Keratinocyte (primary cell): ENCODE measurements at regions not wholly inside any gene's neighbourhood (a gene's known extent, or its start where the extent isn't known, plus 50 kb on each side); places are given as distances from the start of the nearest gene placed in this dataset.

ENCODE experiments used
- DNase-seq: peaks from one replicate; pipeline ENCODE4 v3.0.0-alpha.2; 2011; ENCODE audit warnings: low read depth, missing footprints, low spot score
- FAIRE-seq: peaks from 2 replicates; lab custom pipeline; 2011; peaks lifted over from hg19 to GRCh38; lab: Jason Lieb, UNC
- H2AFZ ChIP-seq: 2 replicates; pipeline ENCODE4 v1.6.0; 2012; ENCODE audit warnings: low read length, control low read depth, inconsistent platforms; ENCODE audit not compliant: control insufficient read depth
- H3K27ac ChIP-seq: 2 replicates; pipeline ENCODE4 v1.5.1; 2011; ENCODE audit warnings: low read length; ENCODE audit not compliant: control insufficient read depth, insufficient read depth
- H3K27me3 ChIP-seq: 3 replicates; pipeline ENCODE4 v1.6.0; 2011; ENCODE audit warnings: low read length; ENCODE audit not compliant: control insufficient read depth, insufficient read depth; ENCODE audit errors: extremely low read depth
- H3K36me3 ChIP-seq, 2 experiments: 2 replicates in 1 of 2; 3 replicates in 1 of 2; pipeline ENCODE4 v1.5.1; 2011; ENCODE audit warnings: low read length in 2 of 2, mild to moderate bottlenecking in 1 of 2; ENCODE audit not compliant: control insufficient read depth in 2 of 2, insufficient read depth in 2 of 2; ENCODE audit errors: extremely low read depth in 1 of 2
- H3K4me1 ChIP-seq: 3 replicates; pipeline ENCODE4 v1.5.1; 2011; ENCODE audit warnings: low read length; ENCODE audit not compliant: control insufficient read depth, insufficient read depth; ENCODE audit errors: extremely low read depth
- H3K4me2 ChIP-seq: 3 replicates; pipeline ENCODE4 v1.6.0; 2011; ENCODE audit warnings: low read depth, low read length; ENCODE audit not compliant: control insufficient read depth, insufficient read depth; ENCODE audit errors: extremely low read depth
- H3K4me3 ChIP-seq, 3 experiments: fragments of 200-600 bp in 1 of 3; sonication (generic) in 1 of 3; 2 replicates in 2 of 3; 3 replicates in 1 of 3; pipeline ENCODE4 v1.5.1; 2011 to 2016; ENCODE audit warnings: low read length in 3 of 3, mild to moderate bottlenecking in 3 of 3, control low read depth in 2 of 3, inconsistent platforms in 1 of 3, low read depth in 1 of 3, mixed read lengths in 1 of 3, mixed run types in 1 of 3, moderate library complexity in 1 of 3; ENCODE audit not compliant: control insufficient read depth in 2 of 3, insufficient read depth in 2 of 3; ENCODE audit errors: extremely low read depth in 1 of 3
- H3K79me2 ChIP-seq: 2 replicates; pipeline ENCODE4 v1.6.0; 2012; ENCODE audit warnings: low read length; ENCODE audit not compliant: control insufficient read depth, insufficient read depth
- H3K9ac ChIP-seq: 3 replicates; pipeline ENCODE4 v1.6.0; 2011; ENCODE audit warnings: low read length; ENCODE audit not compliant: control insufficient read depth, insufficient read depth; ENCODE audit errors: extremely low read depth
- H3K9me1 ChIP-seq: 3 replicates; pipeline ENCODE4 v1.6.0; 2011; ENCODE audit warnings: low read length; ENCODE audit not compliant: control insufficient read depth, insufficient read depth; ENCODE audit errors: extremely low read depth
- H3K9me3 ChIP-seq: 2 replicates; pipeline ENCODE4 v1.5.1; 2012; ENCODE audit warnings: low read depth, low read length; ENCODE audit not compliant: control insufficient read depth
- H4K20me1 ChIP-seq: 3 replicates; pipeline ENCODE4 v1.6.0; 2011; ENCODE audit warnings: low read length; ENCODE audit not compliant: control insufficient read depth, insufficient read depth; ENCODE audit errors: extremely low read depth
- CTCF ChIP-seq, 3 experiments: IDR thresholded peaks in 1 of 3; conservative IDR thresholded peaks in 1 of 3; optimal IDR thresholded peaks in 1 of 3; 2 replicates in 2 of 3; 3 replicates in 1 of 3; pipeline versions ENCODE3 to v1.5.1; 2011; ENCODE audit warnings: low read length in 3 of 3, mild to moderate bottlenecking in 3 of 3, moderate library complexity in 2 of 3, control low read depth in 1 of 3, inconsistent platforms in 1 of 3; ENCODE audit not compliant: insufficient read depth in 2 of 3; ENCODE audit errors: extremely low read depth in 1 of 3
- EZH2 ChIP-seq: IDR thresholded peaks from one replicate; pipeline ENCODE4 v1.6.1; 2012; ENCODE audit warnings: inconsistent platforms, mild to moderate bottlenecking, low read length, moderate library complexity
- dilution Hi-C: fragments of 300-500 bp; cut with MboI; formaldehyde crosslinking; loops from one replicate; pipeline ENCODE4 v1.7.0; 2020; ENCODE audit warnings: low sequenced_read_pairs; ENCODE audit not compliant: extremely low pct_ligation_motif_present

- H3K4me1 ChIP-seq, result no peaks in the 10 kb centered on the region
- H3K4me3 ChIP-seq, result no peak overlapping the region
- no peak for DNase-seq
- dilution Hi-C loops, result no loop called here
- H3K9me3 ChIP-seq, result no peaks in the 10 kb centered on the region
- H3K9me1 ChIP-seq, result no peaks in the 10 kb centered on the region
- H3K79me2 ChIP-seq, result no peaks in the 10 kb centered on the region
- TF ChIP-seq EZH2, result no peak
- TF ChIP-seq CTCF (optimal IDR thresholded peaks at IDR 0.05 in 1 of 3, IDR thresholded peaks at IDR 0.05 in 1 of 3, conservative IDR thresholded peaks at IDR 0.05 in 1 of 3; ENCODE audit: extremely low read depth in 1 of 3, insufficient read depth in 2 of 3, low read length in 3 of 3), result no peak
- H3K27ac ChIP-seq, result no peak overlapping the region
- H4K20me1 ChIP-seq, result no peaks in the 10 kb centered on the region
- no peak overlapping the region for H2AFZ ChIP-seq
- no peak overlapping the region for H3K9ac ChIP-seq
- peaks cover 3% of the 10 kb centered on the region for H3K27me3 ChIP-seq
- no peaks in the 10 kb centered on the region for H3K36me3 ChIP-seq
- FAIRE-seq, result no peak
- no peak overlapping the region for H3K4me2 ChIP-seq
These were observed 95.1 kb downstream of the TBX19 start for GRCh38 chr1:168375566-168376300.

GRCh38 chr1:168374566-168374965 lies 93.9 kb downstream of the TBX19 start:
- dilution Hi-C loops, result no loop called here
- H3K9ac ChIP-seq, result no peak overlapping the region
- no peak overlapping the region for H3K27ac ChIP-seq
- no peaks in the 10 kb centered on the region for H3K4me1 ChIP-seq
- H3K79me2 ChIP-seq, result no peaks in the 10 kb centered on the region
- DNase-seq (no peak), FAIRE-seq (no peak)
- TF ChIP-seq EZH2 (no peak), CTCF (optimal IDR thresholded peaks at IDR 0.05 in 1 of 3, IDR thresholded peaks at IDR 0.05 in 1 of 3, conservative IDR thresholded peaks at IDR 0.05 in 1 of 3; ENCODE audit: extremely low read depth in 1 of 3, insufficient read depth in 2 of 3, low read length in 3 of 3) (no peak)
- no peaks in the 10 kb centered on the region for H3K9me1 ChIP-seq
- no peak overlapping the region for H2AFZ ChIP-seq
- no peak overlapping the region for H3K4me2 ChIP-seq
- H4K20me1 ChIP-seq, result no peaks in the 10 kb centered on the region
- no peaks in the 10 kb centered on the region for H3K36me3 ChIP-seq
- H3K27me3 ChIP-seq, result peaks cover under 1% of the 10 kb centered on the region
- H3K4me3 ChIP-seq, result no peak overlapping the region
- no peaks in the 10 kb centered on the region for H3K9me3 ChIP-seq
